ENCODE measurements at regions not wholly inside any gene's neighbourhood (a gene's known extent, or its start where the extent isn't known, plus 50 kb on each side); places are given as distances from the start of the nearest gene placed in this dataset.

GRCh38 chr12:114483996-114484395 is 78.1 kb upstream of the TBX5 start:
- DNase-seq (ENCODE audit: low read depth): no peak

GRCh38 chr12:114481200-114481535 is 75.2 kb upstream of the TBX5 start:
- TF ChIP-seq CTCF (conservative IDR thresholded peaks at IDR 0.05; ENCODE audit: low read depth, low read length): no peak
- no peak overlapping the region for H3K4me3 ChIP-seq (ENCODE audit: low read depth, low read length)
- no peak for DNase-seq (ENCODE audit: low read depth)

More at GRCh38 chr12:114483996-114484395, 78.1 kb upstream of the TBX5 start:
- TF ChIP-seq CTCF (conservative IDR thresholded peaks at IDR 0.05; ENCODE audit: low read depth, low read length): no peak
- H3K4me3 ChIP-seq (ENCODE audit: low read depth, low read length): no peak overlapping the region

GRCh38 chr12:114480337-114481199 is 74.6 kb upstream of the TBX5 start:
- no peak overlapping the region for H3K4me3 ChIP-seq (ENCODE audit: low read depth, low read length)
- TF ChIP-seq CTCF (conservative IDR thresholded peaks at IDR 0.05; ENCODE audit: low read depth, low read length): no peak
- DNase-seq (ENCODE audit: low read depth): no peak

- no peak for TF ChIP-seq CTCF (conservative IDR thresholded peaks at IDR 0.05; ENCODE audit: low read depth, low read length)
- no peak overlapping the region for H3K4me3 ChIP-seq (ENCODE audit: low read depth, low read length)
- no peak for DNase-seq (ENCODE audit: low read depth)
These were observed 73.9 kb upstream of the TBX5 start for GRCh38 chr12:114479831-114480230.

- no peak for TF ChIP-seq CTCF (conservative IDR thresholded peaks at IDR 0.05; ENCODE audit: low read depth, low read length)
- H3K4me3 ChIP-seq (ENCODE audit: low read depth, low read length): no peak overlapping the region
- no peak for DNase-seq (ENCODE audit: low read depth)
These were observed 72.9 kb upstream of the TBX5 start for GRCh38 chr12:114478865-114479264.

GRCh38 chr12:114477989-114478395 is 72.0 kb upstream of the TBX5 start:
- no peak overlapping the region for H3K4me3 ChIP-seq (ENCODE audit: low read depth, low read length)
- no peak for TF ChIP-seq CTCF (conservative IDR thresholded peaks at IDR 0.05; ENCODE audit: low read depth, low read length)

GRCh38 chr12:114476159-114476558 is 70.2 kb upstream of the TBX5 start:
- DNase-seq (ENCODE audit: low read depth): no peak
- no peak overlapping the region for H3K4me3 ChIP-seq (ENCODE audit: low read depth, low read length)

More at GRCh38 chr12:114477989-114478395, 72.0 kb upstream of the TBX5 start:
- no peak for DNase-seq (ENCODE audit: low read depth)

More at GRCh38 chr12:114476159-114476558, 70.2 kb upstream of the TBX5 start:
- TF ChIP-seq CTCF (conservative IDR thresholded peaks at IDR 0.05; ENCODE audit: low read depth, low read length): peak; percentile 43
